ENCODE measurements at regions not wholly inside any gene's neighbourhood (a gene's known extent, or its start where the extent isn't known, plus 50 kb on each side); places are given as distances from the start of the nearest gene placed in this dataset.
"Not testable (repeated sequence)": the region's sequence is repeated elsewhere in the genome, so short reads cannot be mapped to it uniquely, and the experiment has no call there.

- H3K9me3 Mint-ChIP-seq, result no peaks in the 10 kb centered on the region
Observed at GRCh38 chr4:10240691-10241090, 124.1 kb upstream of the WDR1 start.

GRCh38 chr4:10239982-10240654 is 123.5 kb upstream of the WDR1 start:
- no peak for DNase-seq (ENCODE audit: low spot score in 2 of 2)
- Mint-ChIP-seq H3K27me3 (peaks cover 7% of the 10 kb centered on the region), H3K36me3 (no peaks in the 10 kb centered on the region), H3K27ac (no peak overlapping the region), H3K4me1 (no peaks in the 10 kb centered on the region), H3K9me3 (no peaks in the 10 kb centered on the region), H3K4me3 (no peak overlapping the region)
- ATAC-seq (ENCODE audit: low read depth), result no peak

More at GRCh38 chr4:10240691-10241090, 124.1 kb upstream of the WDR1 start:
- H3K4me3 Mint-ChIP-seq, result no peak overlapping the region
- H3K27me3 Mint-ChIP-seq, result peaks cover 7% of the 10 kb centered on the region
- ATAC-seq (ENCODE audit: low read depth) (no peak), DNase-seq (ENCODE audit: low spot score in 2 of 2) (no peak)
- H3K27ac Mint-ChIP-seq, result no peak overlapping the region
- H3K4me1 Mint-ChIP-seq, result peaks cover 3% of the 10 kb centered on the region
- no peaks in the 10 kb centered on the region for H3K36me3 Mint-ChIP-seq

GRCh38 chr4:10237131-10237530 is 120.5 kb upstream of the WDR1 start:
- DNase-seq (ENCODE audit: low spot score in 2 of 2) (no peak), ATAC-seq (ENCODE audit: low read depth) (no peak)
- Mint-ChIP-seq H3K4me1 (no peaks in the 10 kb centered on the region), H3K36me3 (no peaks in the 10 kb centered on the region), H3K27ac (no peak overlapping the region), H3K27me3 (peaks cover 9% of the 10 kb centered on the region), H3K9me3 (no peaks in the 10 kb centered on the region), H3K4me3 (no peak overlapping the region)

- Mint-ChIP-seq H3K9me3 (no peaks in the 10 kb centered on the region), H3K27me3 (peaks cover 7% of the 10 kb centered on the region), H3K4me3 (no peak overlapping the region), H3K4me1 (no peaks in the 10 kb centered on the region), H3K36me3 (no peaks in the 10 kb centered on the region), H3K27ac (no peak overlapping the region)
- no peak for DNase-seq (ENCODE audit: low spot score in 2 of 2)
- ATAC-seq (ENCODE audit: low read depth), result no peak
Observed at GRCh38 chr4:10232114-10232513, 115.5 kb upstream of the WDR1 start.

- no peak for DNase-seq (ENCODE audit: low spot score in 2 of 2)
- no peaks in the 10 kb centered on the region for H3K27me3 Mint-ChIP-seq
- no peak for ATAC-seq (ENCODE audit: low read depth)
- no peak overlapping the region for H3K4me3 Mint-ChIP-seq
- H3K27ac Mint-ChIP-seq, result no peak overlapping the region
- no peaks in the 10 kb centered on the region for H3K4me1 Mint-ChIP-seq
- no peaks in the 10 kb centered on the region for H3K9me3 Mint-ChIP-seq
- no peaks in the 10 kb centered on the region for H3K36me3 Mint-ChIP-seq
Observed at GRCh38 chr4:10226756-10227155, 110.2 kb upstream of the WDR1 start.

- ATAC-seq (ENCODE audit: low read depth) (no peak), DNase-seq (ENCODE audit: low spot score in 2 of 2) (no peak)
- Mint-ChIP-seq H3K4me3 (no peak overlapping the region), H3K27ac (no peak overlapping the region), H3K27me3 (no peaks in the 10 kb centered on the region), H3K9me3 (no peaks in the 10 kb centered on the region), H3K36me3 (no peaks in the 10 kb centered on the region), H3K4me1 (no peaks in the 10 kb centered on the region)
Observed at GRCh38 chr4:10225096-10225495, 108.5 kb upstream of the WDR1 start.

- Mint-ChIP-seq H3K27ac (no peak overlapping the region), H3K36me3 (no peaks in the 10 kb centered on the region), H3K9me3 (no peaks in the 10 kb centered on the region), H3K27me3 (no peaks in the 10 kb centered on the region), H3K4me3 (no peak overlapping the region), H3K4me1 (no peaks in the 10 kb centered on the region)
- DNase-seq (ENCODE audit: low spot score in 2 of 2), result no peak
- ATAC-seq (ENCODE audit: low read depth), result no peak
Observed at GRCh38 chr4:10223782-10224181, 107.2 kb upstream of the WDR1 start.

GRCh38 chr4:10213481-10213880 is 96.9 kb upstream of the WDR1 start:
- H3K4me1 Mint-ChIP-seq; ATAC-seq (ENCODE audit: low read depth); H3K27me3 Mint-ChIP-seq; H3K4me3 Mint-ChIP-seq; DNase-seq (ENCODE audit: low spot score in 2 of 2); H3K9me3 Mint-ChIP-seq; H3K36me3 Mint-ChIP-seq; H3K27ac Mint-ChIP-seq: not testable (repeated sequence)

GRCh38 chr4:10212901-10213300 is 96.3 kb upstream of the WDR1 start:
- Mint-ChIP-seq H3K27me3 (peaks cover 3% of the 10 kb centered on the region), H3K4me3 (no peak overlapping the region), H3K9me3 (no peaks in the 10 kb centered on the region), H3K27ac (no peak overlapping the region), H3K36me3 (no peaks in the 10 kb centered on the region), H3K4me1 (no peaks in the 10 kb centered on the region)
- ATAC-seq (ENCODE audit: low read depth) (no peak), DNase-seq (ENCODE audit: low spot score in 2 of 2) (no peak)

- no peak for DNase-seq (ENCODE audit: low spot score in 2 of 2)
- Mint-ChIP-seq H3K9me3 (no peaks in the 10 kb centered on the region), H3K27ac (no peak overlapping the region), H3K4me1 (no peaks in the 10 kb centered on the region), H3K36me3 (no peaks in the 10 kb centered on the region), H3K4me3 (no peak overlapping the region), H3K27me3 (peaks cover 3% of the 10 kb centered on the region)
- ATAC-seq (ENCODE audit: low read depth), result no peak
Observed at GRCh38 chr4:10212400-10212799, 95.8 kb upstream of the WDR1 start.

GRCh38 chr4:10207116-10207515 is 90.5 kb upstream of the WDR1 start:
- no peaks in the 10 kb centered on the region for H3K36me3 Mint-ChIP-seq
- H3K27ac Mint-ChIP-seq, result no peak overlapping the region
- no peak overlapping the region for H3K4me3 Mint-ChIP-seq
- H3K4me1 Mint-ChIP-seq, result no peaks in the 10 kb centered on the region
- DNase-seq (ENCODE audit: low spot score in 2 of 2) (no peak), ATAC-seq (ENCODE audit: low read depth) (no peak)
- H3K27me3 Mint-ChIP-seq, result peaks cover 5% of the 10 kb centered on the region
- no peaks in the 10 kb centered on the region for H3K9me3 Mint-ChIP-seq

GRCh38 chr4:10205223-10205622 is 88.6 kb upstream of the WDR1 start:
- H3K27me3 Mint-ChIP-seq, result peaks cover 7% of the 10 kb centered on the region
- H3K4me1 Mint-ChIP-seq, result no peaks in the 10 kb centered on the region
- H3K4me3 Mint-ChIP-seq, result no peak overlapping the region
- DNase-seq (ENCODE audit: low spot score in 2 of 2), result no peak
- H3K9me3 Mint-ChIP-seq, result no peaks in the 10 kb centered on the region
- H3K27ac Mint-ChIP-seq, result no peak overlapping the region
- H3K36me3 Mint-ChIP-seq, result no peaks in the 10 kb centered on the region
- no peak for ATAC-seq (ENCODE audit: low read depth)

GRCh38 chr4:10204401-10205058 is 87.9 kb upstream of the WDR1 start:
- ATAC-seq (ENCODE audit: low read depth) (no peak), DNase-seq (ENCODE audit: low spot score in 2 of 2) (no peak)
- no peaks in the 10 kb centered on the region for H3K9me3 Mint-ChIP-seq
- H3K36me3 Mint-ChIP-seq, result no peaks in the 10 kb centered on the region
- no peak overlapping the region for H3K4me3 Mint-ChIP-seq
- H3K27me3 Mint-ChIP-seq, result peaks cover 7% of the 10 kb centered on the region
- H3K27ac Mint-ChIP-seq, result no peak overlapping the region
- H3K4me1 Mint-ChIP-seq, result no peaks in the 10 kb centered on the region

GRCh38 chr4:10203851-10204250 is 87.3 kb upstream of the WDR1 start:
- ATAC-seq (ENCODE audit: low read depth) (no peak), DNase-seq (ENCODE audit: low spot score in 2 of 2) (no peak)
- Mint-ChIP-seq H3K36me3 (no peaks in the 10 kb centered on the region), H3K27ac (no peak overlapping the region), H3K27me3 (peaks cover 7% of the 10 kb centered on the region), H3K9me3 (no peaks in the 10 kb centered on the region), H3K4me3 (no peak overlapping the region), H3K4me1 (no peaks in the 10 kb centered on the region)

Data from memory B cell (primary cell).